ENCODE measurements at regions not wholly inside any gene's neighbourhood (a gene's known extent, or its start where the extent isn't known, plus 50 kb on each side); places are given as distances from the start of the nearest gene placed in this dataset.

DNA sequence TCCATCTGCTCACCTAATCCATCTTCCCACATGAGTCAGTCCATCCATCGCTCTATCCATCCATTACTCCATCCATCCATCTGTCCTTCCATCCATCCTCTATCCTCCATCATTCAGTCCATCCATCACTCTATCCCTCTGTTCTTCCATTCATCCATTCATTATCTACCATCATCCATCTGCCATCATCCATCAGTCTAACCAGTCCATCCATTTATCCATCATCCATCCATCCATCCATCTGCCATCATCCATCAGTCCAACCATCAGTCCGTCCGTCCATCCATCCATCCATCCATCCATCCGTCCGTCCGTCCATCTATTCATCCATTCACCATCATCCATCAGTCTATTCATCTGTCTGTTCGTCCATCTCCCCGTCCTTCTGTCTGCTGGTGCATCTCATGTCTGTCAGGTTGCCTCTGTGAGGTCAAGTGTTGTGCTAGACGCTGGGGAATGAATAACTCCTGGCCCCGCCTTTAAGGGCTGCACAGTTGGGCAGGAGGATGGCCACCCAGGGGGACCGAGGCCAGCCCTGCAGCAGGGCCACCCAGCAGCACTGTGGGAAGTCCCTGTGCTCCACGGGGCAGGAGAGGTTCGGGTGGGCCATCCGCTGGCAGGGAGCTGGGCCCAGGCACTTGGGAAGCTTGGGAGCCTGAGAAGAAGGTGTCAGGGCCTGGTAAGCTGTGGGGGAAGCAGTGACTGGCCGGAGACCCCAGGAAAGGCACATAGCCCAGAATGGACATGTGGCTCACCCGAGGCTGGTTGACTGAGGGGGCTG, 137.1 kb downstream of the CTTN start:
- no peak overlapping the region for H3K4me3 ChIP-seq (replicated peaks in 1 of 3; ENCODE audit: insufficient read depth in 1 of 3, low read depth in 2 of 3, low read length in 3 of 3)
- FAIRE-seq (no peak), ATAC-seq (no peak), DNase-seq (ENCODE audit: low spot score) (no peak)
- no peak overlapping the region for H3K27ac ChIP-seq (ENCODE audit: extremely low read length, insufficient read depth, low read length)
- 97% methylated on average over 14 of the region's 16 CpGs for WGBS (ENCODE audit: low lambda C conversion rate)
- H4K20me1 ChIP-seq (ENCODE audit: insufficient read depth, low read length): 0 out of 2 replicates have a peak, but pooled peaks cover 16% of the 10 kb centered on the region
- H3K4me2 ChIP-seq (ENCODE audit: low read depth, low read length): no peak overlapping the region
- H3K4me1 ChIP-seq (ENCODE audit: insufficient read depth, low read length): no peaks in the 10 kb centered on the region
- H3K79me2 ChIP-seq (ENCODE audit: insufficient read depth, low read length): no peaks in the 10 kb centered on the region
- no peaks in the 10 kb centered on the region for H3K36me3 ChIP-seq (replicated peaks in 1 of 2; ENCODE audit: control insufficient read depth in 1 of 2, insufficient read depth in 2 of 2, low read length in 2 of 2)
- no peak overlapping the region for H2AFZ ChIP-seq (ENCODE audit: low read length)
- intact Hi-C loops (cut with micrococcal nuclease; ENCODE audit: unreplicated experiment) (no loop called here), in situ Hi-C loops (cut with HindIII; ENCODE audit: extremely low pct_ligation_motif_present, low pct_unique_long_range_greater_than_20kb) (no loop called here)
- no peaks in the 10 kb centered on the region for H3K27me3 ChIP-seq (ENCODE audit: control insufficient read depth in 1 of 2, insufficient read depth in 2 of 2, low read length in 2 of 2)
- BruUV-seq (replicated peaks): no TSS peak
- ChIA-PET POLR2A (no interaction called here), CTCF (ENCODE audit: low intra/inter-chr PET ratio, low total read pairs) (no interaction called here)
- no peak overlapping the region for H3K9ac ChIP-seq (ENCODE audit: insufficient read depth, low read depth, low read length)
- TF ChIP-seq ZNF496 (CRISPR knock-in tag; IDR thresholded peaks at IDR 0.05; ENCODE audit: insufficient replicate concordance) (no peak), SOX6 (IDR thresholded peaks at IDR 0.05) (0 out of 2 replicates have a peak, but pooled peaks have one; percentile 42), SOX6 (CRISPR knock-in tag; IDR thresholded peaks at IDR 0.05) (no peak), TARDBP (CRISPR knock-in tag; IDR thresholded peaks at IDR 0.05) (no peak), RBAK (CRISPR knock-in tag; IDR thresholded peaks at IDR 0.05) (no peak)
- H3K9me3 ChIP-seq (ENCODE audit: low read length): no peaks in the 10 kb centered on the region

DNA sequence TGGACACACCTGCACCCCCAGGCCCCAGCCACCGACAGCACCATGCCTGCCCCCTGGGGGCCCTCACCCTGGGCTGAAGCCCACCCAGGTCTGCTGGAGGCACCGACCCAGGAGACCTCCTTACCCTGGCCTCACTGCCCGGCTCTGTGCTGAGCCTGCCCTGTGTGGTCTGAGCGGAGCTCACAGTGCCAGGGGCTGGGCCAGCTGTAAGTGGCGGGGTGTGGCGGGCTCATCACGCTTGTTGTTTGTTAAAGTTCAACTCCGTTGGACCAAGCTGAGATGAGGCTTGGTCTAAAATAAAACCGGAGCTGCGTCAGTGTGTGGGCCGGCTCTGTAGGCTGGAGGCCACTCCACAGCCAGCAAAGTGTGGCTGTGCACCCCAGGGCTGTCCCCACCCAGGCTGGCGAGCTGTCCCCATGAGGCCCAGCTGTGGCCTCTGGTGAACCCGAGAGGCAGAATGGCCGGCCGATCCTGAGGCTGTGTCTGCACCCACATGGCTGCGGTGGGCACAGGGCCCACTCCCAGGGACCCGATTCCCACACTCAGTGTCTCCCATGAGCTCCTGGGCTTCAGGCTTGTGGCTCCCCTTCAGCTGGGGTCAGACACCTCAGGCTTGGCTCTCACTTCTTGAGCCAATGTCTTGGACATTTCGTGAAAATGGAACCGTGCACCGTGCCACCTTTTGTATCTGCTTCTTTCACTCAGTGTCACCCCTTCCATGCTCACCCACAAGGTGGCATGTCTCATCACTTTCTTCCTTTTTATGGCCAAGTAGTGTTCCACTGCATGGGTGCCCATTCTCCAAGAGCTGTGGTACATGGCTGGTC, 137.9 kb downstream of the CTTN start:
- BruUV-seq (replicated peaks): no TSS peak

More for the DNA sequence above, 137.9 kb downstream of the CTTN start:
- Histone ChIP-seq H3K79me2 (ENCODE audit: insufficient read depth, low read length) (no peaks in the 10 kb centered on the region), H3K27me3 (ENCODE audit: control insufficient read depth in 1 of 2, insufficient read depth in 2 of 2, low read length in 2 of 2) (no peaks in the 10 kb centered on the region), H3K4me1 (ENCODE audit: insufficient read depth, low read length) (no peaks in the 10 kb centered on the region), H4K20me1 (ENCODE audit: insufficient read depth, low read length) (0 out of 2 replicates have a peak, but pooled peaks cover 19% of the 10 kb centered on the region), H3K9ac (ENCODE audit: insufficient read depth, low read depth, low read length) (no peak overlapping the region), H3K4me3 (replicated peaks in 1 of 3; ENCODE audit: insufficient read depth in 1 of 3, low read depth in 2 of 3, low read length in 3 of 3) (no peak overlapping the region), H3K4me2 (ENCODE audit: low read depth, low read length) (no peak overlapping the region), H3K27ac (ENCODE audit: extremely low read length, insufficient read depth, low read length) (no peak overlapping the region), H2AFZ (ENCODE audit: low read length) (no peak overlapping the region), H3K36me3 (replicated peaks in 1 of 2; ENCODE audit: control insufficient read depth in 1 of 2, insufficient read depth in 2 of 2, low read length in 2 of 2) (no peaks in the 10 kb centered on the region), H3K9me3 (ENCODE audit: low read length) (no peaks in the 10 kb centered on the region)
- intact Hi-C loops (cut with micrococcal nuclease; ENCODE audit: unreplicated experiment): no loop called here
- CTCF ChIA-PET (ENCODE audit: low intra/inter-chr PET ratio, low total read pairs): no interaction called here
- FAIRE-seq: no peak
- WGBS (ENCODE audit: low lambda C conversion rate): 95% methylated on average over 9 of the region's 20 CpGs
- TF ChIP-seq ERF (CRISPR knock-in tag; IDR thresholded peaks at IDR 0.05) (no peak), KLF6 (CRISPR knock-in tag; IDR thresholded peaks at IDR 0.05) (no peak), ZNF7 (CRISPR knock-in tag; IDR thresholded peaks at IDR 0.05) (peak; percentile 80)
- in situ Hi-C loops (cut with HindIII; ENCODE audit: extremely low pct_ligation_motif_present, low pct_unique_long_range_greater_than_20kb): no loop called here
- DNase-seq (ENCODE audit: low spot score): no peak
- POLR2A ChIA-PET: no interaction called here
- no peak for ATAC-seq
